ENCODE measurements at regions not wholly inside any gene's neighbourhood (a gene's known extent, or its start where the extent isn't known, plus 50 kb on each side); places are given as distances from the start of the nearest gene placed in this dataset.
"Not testable (repeated sequence)": the region's sequence is repeated elsewhere in the genome, so short reads cannot be mapped to it uniquely, and the experiment has no call there.

GRCh38 chr10:21292763-21293517 lies 232.5 kb downstream of the SKIDA1 start:
- no peak for DNase-seq (ENCODE audit: low spot score)

GRCh38 chr10:21290499-21291160 lies 234.9 kb downstream of the SKIDA1 start:
- no peak for DNase-seq (ENCODE audit: low spot score)

- DNase-seq (ENCODE audit: low spot score) = no peak
These were observed 235.5 kb downstream of the SKIDA1 start for GRCh38 chr10:21289961-21290360.

GRCh38 chr10:21289271-21289670 lies 236.2 kb downstream of the SKIDA1 start:
- DNase-seq (ENCODE audit: low spot score) = no peak

- DNase-seq (ENCODE audit: low spot score) = no peak
These were observed 239.6 kb downstream of the SKIDA1 start for GRCh38 chr10:21285742-21286331.

- no peak for DNase-seq (ENCODE audit: low spot score)
These were observed 240.3 kb downstream of the SKIDA1 start for GRCh38 chr10:21285207-21285606.

GRCh38 chr10:21284301-21284700 lies 241.2 kb downstream of the SKIDA1 start:
- DNase-seq (ENCODE audit: low spot score) = no peak

GRCh38 chr10:21283053-21283452 lies 242.4 kb downstream of the SKIDA1 start:
- DNase-seq (ENCODE audit: low spot score) = not testable (repeated sequence)

- no peak for DNase-seq (ENCODE audit: low spot score)
These were observed 243.6 kb downstream of the SKIDA1 start for GRCh38 chr10:21281765-21282484.

GRCh38 chr10:21280971-21281572 lies 244.4 kb downstream of the SKIDA1 start:
- DNase-seq (ENCODE audit: low spot score) = no peak

GRCh38 chr10:21280037-21280436 lies 245.4 kb downstream of the SKIDA1 start:
- no peak for DNase-seq (ENCODE audit: low spot score)

GRCh38 chr10:21279217-21279575 lies 246.3 kb downstream of the SKIDA1 start:
- DNase-seq (ENCODE audit: low spot score) = no peak

- peak; percentile 79 for DNase-seq (ENCODE audit: low spot score)
These were observed 246.8 kb downstream of the SKIDA1 start for GRCh38 chr10:21278491-21279216.

- DNase-seq (ENCODE audit: low spot score) = no peak
These were observed 252.0 kb downstream of the SKIDA1 start for GRCh38 chr10:21273400-21273968.

- DNase-seq (ENCODE audit: low spot score) = no peak
These were observed 252.7 kb downstream of the SKIDA1 start for GRCh38 chr10:21272643-21273399.

GRCh38 chr10:21270976-21271375 lies 254.5 kb downstream of the SKIDA1 start:
- DNase-seq (ENCODE audit: low spot score) = no peak

GRCh38 chr10:21269289-21269688 lies 256.2 kb downstream of the SKIDA1 start:
- DNase-seq (ENCODE audit: low spot score) = no peak

GRCh38 chr10:21265622-21266021 lies 259.9 kb downstream of the SKIDA1 start:
- no peak for DNase-seq (ENCODE audit: low spot score)

- DNase-seq (ENCODE audit: low spot score) = no peak
These were observed 261.2 kb downstream of the SKIDA1 start for GRCh38 chr10:21264271-21264670.

- no peak for DNase-seq (ENCODE audit: low spot score)
These were observed 261.6 kb downstream of the SKIDA1 start for GRCh38 chr10:21263839-21264238.

Measured in HuH-7 (cell line).